Prostate gland (tissue), 2 donors: ENCODE measurements at regions not wholly inside any gene's neighbourhood (a gene's known extent, or its start where the extent isn't known, plus 50 kb on each side); places are given as distances from the start of the nearest gene placed in this dataset.

Source experiments
- CTCF ChIP-seq, 4 experiments: fragments of 200-600 bp in 2 of 4; fragments of 450-650 bp in 2 of 4; sonication (generic) in 2 of 4; IDR thresholded peaks; 1 replicate in 3 of 4; 2 replicates in 1 of 4; pipeline ENCODE4 v1.5.1; 2016 to 2019; ENCODE audit warnings: antibody characterized with exemption in 4 of 4, mild to moderate bottlenecking in 2 of 4, moderate library complexity in 2 of 4
- POLR2A ChIP-seq: fragments of 450-650 bp; IDR thresholded peaks from one replicate; pipeline ENCODE4 v1.6.1; 2016; ENCODE audit warnings: antibody characterized with exemption, mild to moderate bottlenecking
- POLR2AphosphoS5 ChIP-seq: sonication (generic); formaldehyde crosslinking; IDR thresholded peaks from one replicate; pipeline ENCODE4 v1.6.1; 2017; ENCODE audit warnings: antibody characterized with exemption

GRCh38 chr9:129400971-129401622 lies 219.8 kb downstream of the C9orf50 start:
- TF ChIP-seq CTCF (IDR thresholded peaks at IDR 0.05) (no peak), POLR2A (no peak), POLR2AphosphoS5 (no peak)
